ENCODE measurements at regions not wholly inside any gene's neighbourhood (a gene's known extent, or its start where the extent isn't known, plus 50 kb on each side); places are given as distances from the start of the nearest gene placed in this dataset.

- TF ChIP-seq ZNF318 (IDR thresholded peaks at IDR 0.05; ENCODE audit: borderline replicate concordance in 1 of 2, low read depth in 1 of 2) (no peak), CEBPB (tag; IDR thresholded peaks at IDR 0.05) (no peak), PATZ1 (CRISPR knock-in tag; IDR thresholded peaks at IDR 0.05; ENCODE audit: borderline replicate concordance) (no peak), THAP7 (CRISPR knock-in tag; IDR thresholded peaks at IDR 0.05) (no peak), CREM (IDR thresholded peaks at IDR 0.05; ENCODE audit: low read depth) (no peak), ZNF780A (CRISPR knock-in tag; IDR thresholded peaks at IDR 0.05) (no peak), ZNF830 (CRISPR knock-in tag; IDR thresholded peaks at IDR 0.05) (no peak), MECOM (CRISPR knock-in tag; IDR thresholded peaks at IDR 0.05) (no peak), PTRF (tag; IDR thresholded peaks at IDR 0.05) (no peak), THRAP3 (IDR thresholded peaks at IDR 0.05; ENCODE audit: borderline replicate concordance) (no peak), IRF1 (CRISPR knock-in tag; IDR thresholded peaks at IDR 0.05; ENCODE audit: borderline replicate concordance) (no peak)
These were observed 357.8 kb downstream of the TMEM167A start (continued) for GRCh38 chr5:82719368-82719767.
